ENCODE measurements at regions not wholly inside any gene's neighbourhood (a gene's known extent, or its start where the extent isn't known, plus 50 kb on each side); places are given as distances from the start of the nearest gene placed in this dataset.
"Not testable (repeated sequence)": the region's sequence is repeated elsewhere in the genome, so short reads cannot be mapped to it uniquely, and the experiment has no call there.

DNA sequence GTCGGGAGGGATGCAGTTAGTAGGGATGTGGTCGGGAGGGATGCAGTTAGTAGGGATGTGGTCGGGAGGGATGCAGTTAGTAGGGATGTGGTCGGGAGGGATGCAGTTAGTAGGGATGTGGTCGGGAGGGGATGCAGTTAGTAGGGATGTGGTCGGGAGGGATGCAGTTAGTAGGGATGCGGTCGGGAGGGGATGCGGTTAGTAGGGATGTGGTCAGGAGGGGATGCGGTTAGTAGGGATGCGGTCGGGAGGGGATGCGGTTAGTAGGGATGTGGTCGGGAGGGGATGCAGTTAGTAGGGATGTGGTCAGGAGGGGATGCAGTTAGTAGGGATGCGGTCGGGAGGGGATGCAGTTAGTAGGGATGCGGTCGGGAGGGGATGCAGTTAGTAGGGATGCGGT is 96.2 kb downstream of the BDH1 start:
- not testable (repeated sequence) for H3K4me1 ChIP-seq (ENCODE audit: control insufficient read depth, insufficient read depth, low read length); H3K36me3 ChIP-seq (ENCODE audit: control insufficient read depth, insufficient read depth, low read length); H3K4me3 ChIP-seq (ENCODE audit: low read depth, low read length); H3K27ac ChIP-seq (ENCODE audit: low read depth, low read length); H3K9me3 ChIP-seq (ENCODE audit: control insufficient read depth, insufficient read depth, low read depth, low read length); H3K9ac ChIP-seq (ENCODE audit: low read length)
- H3K27me3 ChIP-seq (ENCODE audit: control insufficient read depth, insufficient read depth, low read length) = peaks cover 14% of the 10 kb centered on the region

DNA sequence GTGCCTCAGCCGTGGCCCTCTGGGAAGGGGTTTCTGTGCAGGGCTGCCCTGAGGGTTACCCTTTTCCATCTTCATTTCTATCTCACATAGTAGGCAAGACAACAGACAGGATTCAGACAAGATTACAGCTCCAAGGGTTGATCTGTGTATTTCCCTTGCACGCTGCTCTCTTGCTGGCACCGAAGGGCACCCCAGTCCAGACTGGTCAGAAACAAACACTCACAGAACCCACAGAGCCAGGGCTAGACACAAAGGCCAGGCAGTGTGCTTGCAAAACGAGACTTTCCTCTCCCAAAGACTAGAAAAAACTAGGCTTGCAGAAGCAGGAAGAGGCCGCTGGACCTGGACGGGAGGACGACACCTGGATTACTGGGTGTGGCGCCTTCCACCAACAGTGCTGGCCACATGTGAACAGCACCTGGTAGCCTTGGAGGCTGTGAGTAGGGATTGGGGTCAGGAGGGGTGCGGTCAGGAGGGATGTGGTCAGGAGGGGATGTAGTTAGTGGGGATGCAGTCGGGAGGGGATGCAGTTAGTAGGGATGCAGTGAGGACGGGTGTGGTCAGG is 96.8 kb downstream of the BDH1 start:
- H3K27ac ChIP-seq (ENCODE audit: low read depth, low read length) = no peak overlapping the region
- H3K9me3 ChIP-seq (ENCODE audit: control insufficient read depth, insufficient read depth, low read depth, low read length) = peaks cover 2% of the 10 kb centered on the region; the same call in 1 of the 2 replicates
- H3K4me1 ChIP-seq (ENCODE audit: control insufficient read depth, insufficient read depth, low read length) = peaks cover 10% of the 10 kb centered on the region
- H3K27me3 ChIP-seq (ENCODE audit: control insufficient read depth, insufficient read depth, low read length) = peaks cover 20% of the 10 kb centered on the region
- no peaks in the 10 kb centered on the region for H3K36me3 ChIP-seq (ENCODE audit: control insufficient read depth, insufficient read depth, low read length)
- H3K4me3 ChIP-seq (ENCODE audit: low read depth, low read length) = no peak overlapping the region
- H3K9ac ChIP-seq (ENCODE audit: low read length) = no peak overlapping the region

DNA sequence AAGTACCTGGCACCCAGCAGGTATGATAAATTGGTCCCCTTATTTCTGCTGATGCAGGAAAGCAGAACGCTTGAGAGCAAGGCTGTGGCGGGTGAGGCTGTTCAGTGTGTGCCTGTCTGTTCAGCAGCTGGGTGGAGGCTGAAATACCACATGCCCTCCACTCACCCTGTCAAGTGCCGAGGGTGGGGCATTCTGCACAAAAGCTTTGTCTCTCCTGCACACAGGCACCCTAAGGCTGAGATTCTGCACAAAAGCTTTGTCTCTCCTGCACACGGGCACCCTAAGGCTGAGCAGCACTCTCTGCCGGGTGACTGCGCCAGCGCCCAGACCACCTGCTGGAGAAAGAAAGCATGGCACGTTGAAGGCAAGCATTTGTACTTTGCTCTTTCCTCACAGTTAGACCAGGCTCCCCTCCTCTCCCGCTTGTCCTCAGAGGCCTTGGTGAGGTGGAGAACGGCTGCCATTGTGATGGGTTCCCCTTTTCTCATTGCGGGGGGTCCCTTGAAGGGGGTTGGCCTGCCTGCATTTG is 97.5 kb downstream of the BDH1 start:
- H3K27ac ChIP-seq (ENCODE audit: low read depth, low read length) = no peak overlapping the region
- peaks cover 2% of the 10 kb centered on the region; the same call in 1 of the 2 replicates for H3K9me3 ChIP-seq (ENCODE audit: control insufficient read depth, insufficient read depth, low read depth, low read length)
- H3K27me3 ChIP-seq (ENCODE audit: control insufficient read depth, insufficient read depth, low read length) = peaks cover 20% of the 10 kb centered on the region
- H3K4me1 ChIP-seq (ENCODE audit: control insufficient read depth, insufficient read depth, low read length) = peaks cover 10% of the 10 kb centered on the region
- no peak overlapping the region for H3K4me3 ChIP-seq (ENCODE audit: low read depth, low read length)
- no peaks in the 10 kb centered on the region for H3K36me3 ChIP-seq (ENCODE audit: control insufficient read depth, insufficient read depth, low read length)
- H3K9ac ChIP-seq (ENCODE audit: low read length) = no peak overlapping the region

DNA sequence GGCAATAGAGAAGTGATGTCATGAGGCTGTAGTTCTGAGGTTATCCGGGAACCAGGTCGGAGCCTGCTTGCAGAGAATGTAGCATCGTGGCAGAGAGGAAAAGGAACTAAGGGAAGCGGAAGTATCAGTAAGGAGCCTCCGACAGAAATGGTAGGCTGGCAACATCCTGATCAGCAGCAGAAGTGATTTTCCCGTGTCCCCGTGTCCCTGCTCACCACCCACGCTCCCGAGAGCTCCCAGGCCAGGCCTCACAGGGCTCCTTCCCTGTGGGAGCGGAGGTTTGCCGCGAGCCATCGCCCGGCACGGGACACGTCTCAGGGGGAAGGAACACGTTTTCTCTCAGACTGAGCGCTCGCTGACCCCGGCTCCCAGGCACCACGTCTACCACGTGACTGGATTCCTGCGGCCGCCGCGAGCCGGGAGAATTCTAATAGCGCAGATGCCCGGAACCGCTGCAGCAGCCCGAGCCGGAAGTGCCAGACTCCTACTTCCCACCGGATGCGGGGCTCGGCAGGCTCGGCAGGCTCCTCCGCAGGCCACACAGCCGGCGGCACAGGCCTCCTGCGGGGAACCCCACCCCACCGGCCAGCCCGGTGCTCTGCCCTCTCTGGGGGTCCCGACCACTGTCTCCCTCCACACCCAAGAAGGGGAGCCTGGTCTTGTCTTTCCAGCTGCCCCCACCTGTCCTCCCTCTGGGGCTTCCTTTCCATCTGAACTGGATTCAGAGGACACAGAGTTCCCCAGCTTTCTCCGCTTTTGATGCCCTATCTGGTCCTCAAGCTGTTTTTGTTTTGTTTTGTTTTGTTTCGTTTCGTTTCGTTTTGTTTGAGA is 99.3 kb downstream of the BDH1 start:
- H3K36me3 ChIP-seq (ENCODE audit: control insufficient read depth, insufficient read depth, low read length) = no peaks in the 10 kb centered on the region
- H3K9ac ChIP-seq (ENCODE audit: low read length) = peak overlapping the region; percentile 82
- H3K4me1 ChIP-seq (ENCODE audit: control insufficient read depth, insufficient read depth, low read length) = peaks cover 10% of the 10 kb centered on the region
- H3K27ac ChIP-seq (ENCODE audit: low read depth, low read length) = peak overlapping the region; percentile 45; the same call in 1 of the 2 replicates
- peaks cover 2% of the 10 kb centered on the region; the same call in 1 of the 2 replicates for H3K9me3 ChIP-seq (ENCODE audit: control insufficient read depth, insufficient read depth, low read depth, low read length)
- peaks cover 20% of the 10 kb centered on the region for H3K27me3 ChIP-seq (ENCODE audit: control insufficient read depth, insufficient read depth, low read length)
- H3K4me3 ChIP-seq (ENCODE audit: low read depth, low read length) = peak overlapping the region; percentile 79

DNA sequence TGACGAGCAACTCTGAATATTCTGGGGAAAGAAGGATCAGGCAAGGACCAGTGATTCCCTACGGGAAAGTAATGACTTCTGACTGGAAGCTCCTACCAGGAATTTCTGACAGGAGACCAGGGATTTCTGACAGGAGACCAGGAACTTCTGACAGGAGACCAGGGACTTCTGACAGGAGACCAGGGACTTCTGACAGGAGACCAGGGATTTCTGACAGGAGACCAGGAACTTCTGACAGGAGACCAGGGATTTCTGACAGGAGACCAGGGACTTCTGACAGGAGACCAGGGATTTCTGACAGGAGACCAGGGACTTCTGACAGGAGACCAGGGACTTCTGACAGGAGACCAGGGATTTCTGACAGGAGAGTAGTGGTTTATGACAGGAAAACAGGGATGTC is 100.9 kb downstream of the BDH1 start:
- not testable (repeated sequence) for H3K27ac ChIP-seq (ENCODE audit: low read depth, low read length); H3K4me3 ChIP-seq (ENCODE audit: low read depth, low read length); H3K4me1 ChIP-seq (ENCODE audit: control insufficient read depth, insufficient read depth, low read length); H3K36me3 ChIP-seq (ENCODE audit: control insufficient read depth, insufficient read depth, low read length); H3K9ac ChIP-seq (ENCODE audit: low read length); H3K9me3 ChIP-seq (ENCODE audit: control insufficient read depth, insufficient read depth, low read depth, low read length)
- H3K27me3 ChIP-seq (ENCODE audit: control insufficient read depth, insufficient read depth, low read length) = peaks cover 20% of the 10 kb centered on the region

DNA sequence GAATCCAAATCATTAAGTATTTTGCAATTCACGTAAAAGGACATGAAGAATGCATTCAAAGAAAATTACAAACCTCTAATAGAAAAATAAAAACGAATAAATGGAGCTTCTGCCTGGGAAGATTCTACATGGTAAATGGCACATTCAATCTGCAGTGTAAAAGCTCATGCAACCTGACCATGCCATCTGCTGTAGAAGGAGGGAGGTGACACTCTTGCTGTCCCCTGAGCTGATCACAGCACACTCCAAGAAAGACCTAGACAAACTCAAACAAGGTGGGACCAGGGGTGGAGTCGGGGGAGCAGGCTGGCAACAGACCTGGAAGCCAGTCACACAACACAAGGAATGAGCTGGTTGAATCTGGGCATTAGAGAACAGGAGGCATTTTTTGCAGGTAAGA is 101.8 kb downstream of the BDH1 start:
- H3K27me3 ChIP-seq (ENCODE audit: control insufficient read depth, insufficient read depth, low read length) = peaks cover 20% of the 10 kb centered on the region
- no peaks in the 10 kb centered on the region for H3K9me3 ChIP-seq (ENCODE audit: control insufficient read depth, insufficient read depth, low read depth, low read length)
- H3K27ac ChIP-seq (ENCODE audit: low read depth, low read length) = no peak overlapping the region
- no peaks in the 10 kb centered on the region for H3K36me3 ChIP-seq (ENCODE audit: control insufficient read depth, insufficient read depth, low read length)
- H3K4me3 ChIP-seq (ENCODE audit: low read depth, low read length) = no peak overlapping the region
- no peak overlapping the region for H3K9ac ChIP-seq (ENCODE audit: low read length)
- H3K4me1 ChIP-seq (ENCODE audit: control insufficient read depth, insufficient read depth, low read length) = peaks cover 10% of the 10 kb centered on the region

DNA sequence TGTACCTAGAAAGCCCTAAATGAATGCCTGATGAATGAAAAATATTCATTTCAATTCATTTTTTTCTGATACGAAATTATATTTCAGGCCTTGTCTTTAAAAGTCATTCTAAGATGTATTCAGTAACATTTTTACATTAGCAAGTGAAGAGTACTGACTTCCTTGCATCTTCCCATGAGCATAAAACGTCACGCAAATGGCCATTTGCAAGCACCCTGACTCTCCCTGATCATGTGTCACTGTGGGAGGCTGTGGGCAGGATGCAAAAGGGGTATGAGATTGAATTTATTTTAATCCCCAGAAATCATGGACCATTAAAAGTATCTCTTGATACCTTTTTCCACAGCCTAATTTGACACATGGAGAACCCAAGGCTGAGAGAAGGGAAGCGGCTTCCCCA is 105.0 kb downstream of the BDH1 start:
- H3K9me3 ChIP-seq (ENCODE audit: control insufficient read depth, insufficient read depth, low read depth, low read length) = no peaks in the 10 kb centered on the region
- peaks cover 18% of the 10 kb centered on the region for H3K27me3 ChIP-seq (ENCODE audit: control insufficient read depth, insufficient read depth, low read length)
- H3K4me1 ChIP-seq (ENCODE audit: control insufficient read depth, insufficient read depth, low read length) = peaks cover 3% of the 10 kb centered on the region
- no peak overlapping the region for H3K4me3 ChIP-seq (ENCODE audit: low read depth, low read length)
- H3K36me3 ChIP-seq (ENCODE audit: control insufficient read depth, insufficient read depth, low read length) = no peaks in the 10 kb centered on the region
- H3K27ac ChIP-seq (ENCODE audit: low read depth, low read length) = no peak overlapping the region
- no peak overlapping the region for H3K9ac ChIP-seq (ENCODE audit: low read length)

DNA sequence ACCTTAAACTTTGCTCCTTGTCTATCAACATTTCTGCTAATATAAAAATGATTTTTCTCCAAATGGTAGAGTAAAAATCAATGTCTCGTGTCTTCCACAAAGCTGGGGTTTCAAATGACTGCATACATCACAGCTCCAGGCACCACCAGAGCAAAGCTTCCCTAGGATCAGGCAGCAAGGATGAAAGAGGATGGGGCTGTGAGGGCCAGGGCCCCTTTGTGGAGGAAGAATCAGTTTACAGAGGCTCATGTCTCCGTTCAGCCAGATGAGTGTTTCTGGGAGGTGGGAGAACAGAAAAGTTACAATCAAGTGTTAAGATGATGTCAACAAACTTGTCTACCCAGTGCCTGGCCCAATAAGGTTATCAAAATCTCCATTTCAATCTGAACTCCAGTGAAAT is 105.5 kb downstream of the BDH1 start:
- Histone ChIP-seq H3K9me3 (ENCODE audit: control insufficient read depth, insufficient read depth, low read depth, low read length) (no peaks in the 10 kb centered on the region), H3K27ac (ENCODE audit: low read depth, low read length) (no peak overlapping the region), H3K4me3 (ENCODE audit: low read depth, low read length) (no peak overlapping the region), H3K27me3 (ENCODE audit: control insufficient read depth, insufficient read depth, low read length) (peaks cover 13% of the 10 kb centered on the region), H3K36me3 (ENCODE audit: control insufficient read depth, insufficient read depth, low read length) (no peaks in the 10 kb centered on the region), H3K9ac (ENCODE audit: low read length) (no peak overlapping the region), H3K4me1 (ENCODE audit: control insufficient read depth, insufficient read depth, low read length) (no peaks in the 10 kb centered on the region; the same call in none of the 2 replicates)

DNA sequence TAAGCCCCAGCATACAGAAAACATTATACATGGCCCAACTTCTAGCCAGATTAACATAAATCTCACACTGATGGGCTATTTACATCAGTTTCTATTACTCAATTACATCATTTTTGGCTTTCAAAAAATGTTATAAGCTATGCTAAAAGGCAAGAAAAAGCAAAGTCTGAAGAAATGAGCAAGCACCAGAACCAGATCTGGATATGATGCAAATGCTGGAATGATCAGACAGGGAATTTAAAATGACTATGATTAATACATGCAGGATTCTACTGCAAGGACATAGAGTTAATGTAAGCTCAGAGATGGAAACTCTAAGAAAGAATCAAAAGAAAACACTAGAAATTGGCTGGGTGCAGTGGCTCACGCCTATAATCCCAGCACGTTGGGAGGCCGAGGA is 106.6 kb downstream of the BDH1 start:
- not testable (repeated sequence) for H3K4me1 ChIP-seq (ENCODE audit: control insufficient read depth, insufficient read depth, low read length); H3K36me3 ChIP-seq (ENCODE audit: control insufficient read depth, insufficient read depth, low read length); H3K27ac ChIP-seq (ENCODE audit: low read depth, low read length); H3K4me3 ChIP-seq (ENCODE audit: low read depth, low read length); H3K27me3 ChIP-seq (ENCODE audit: control insufficient read depth, insufficient read depth, low read length); H3K9ac ChIP-seq (ENCODE audit: low read length); H3K9me3 ChIP-seq (ENCODE audit: control insufficient read depth, insufficient read depth, low read depth, low read length)

DNA sequence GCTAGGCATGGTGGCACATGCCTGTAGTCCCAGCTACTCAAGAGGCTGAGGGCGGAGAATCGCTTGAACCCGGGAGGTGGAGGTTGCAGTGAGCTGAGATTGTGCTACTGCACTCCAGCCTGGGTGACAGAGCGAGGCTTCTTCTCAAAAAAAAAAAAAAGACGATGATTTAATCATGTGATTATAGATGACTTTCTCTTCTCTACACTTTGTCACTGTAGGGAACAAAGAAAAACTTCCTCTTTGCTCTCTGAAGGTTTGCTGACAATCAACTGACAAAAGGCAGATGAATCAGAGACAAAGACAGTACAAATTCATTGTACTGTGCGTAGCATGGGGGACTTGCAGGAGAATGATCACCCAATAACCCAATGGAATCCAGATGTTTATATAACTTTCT is 108.0 kb downstream of the BDH1 start:
- H3K36me3 ChIP-seq (ENCODE audit: control insufficient read depth, insufficient read depth, low read length); H3K9ac ChIP-seq (ENCODE audit: low read length); H3K27me3 ChIP-seq (ENCODE audit: control insufficient read depth, insufficient read depth, low read length); H3K9me3 ChIP-seq (ENCODE audit: control insufficient read depth, insufficient read depth, low read depth, low read length); H3K4me1 ChIP-seq (ENCODE audit: control insufficient read depth, insufficient read depth, low read length); H3K27ac ChIP-seq (ENCODE audit: low read depth, low read length); H3K4me3 ChIP-seq (ENCODE audit: low read depth, low read length): not testable (repeated sequence)

DNA sequence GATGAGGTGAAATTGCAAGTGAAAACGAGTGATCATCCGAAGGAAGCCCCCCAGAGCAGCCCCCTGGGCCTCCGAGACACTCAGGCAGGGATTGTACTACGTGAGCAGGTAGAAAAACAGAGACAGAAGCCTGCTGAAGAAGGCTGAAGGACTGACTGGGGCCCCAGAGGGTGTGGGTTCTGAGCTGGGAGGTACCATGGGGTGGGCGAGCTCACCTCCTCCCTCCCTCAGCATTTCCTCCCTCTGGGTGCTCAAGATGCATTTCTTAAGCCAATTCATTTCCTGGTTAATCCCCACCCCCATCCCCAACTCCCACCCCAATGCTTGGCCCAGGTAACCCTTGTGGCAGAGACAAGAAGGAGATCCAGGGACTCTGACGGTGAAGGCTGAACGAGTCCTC is 108.7 kb downstream of the BDH1 start:
- Histone ChIP-seq H3K4me3 (ENCODE audit: low read depth, low read length) (no peak overlapping the region), H3K36me3 (ENCODE audit: control insufficient read depth, insufficient read depth, low read length) (no peaks in the 10 kb centered on the region), H3K9me3 (ENCODE audit: control insufficient read depth, insufficient read depth, low read depth, low read length) (no peaks in the 10 kb centered on the region), H3K27me3 (ENCODE audit: control insufficient read depth, insufficient read depth, low read length) (no peaks in the 10 kb centered on the region), H3K9ac (ENCODE audit: low read length) (no peak overlapping the region), H3K27ac (ENCODE audit: low read depth, low read length) (no peak overlapping the region), H3K4me1 (ENCODE audit: control insufficient read depth, insufficient read depth, low read length) (no peaks in the 10 kb centered on the region; the same call in none of the 2 replicates)
